ENCODE measurements at regions not wholly inside any gene's neighbourhood (a gene's known extent, or its start where the extent isn't known, plus 50 kb on each side); places are given as distances from the start of the nearest gene placed in this dataset.

- ChIA-PET RAD21 (ENCODE audit: unreplicated experiment) (no interaction called here), POLR2A (no interaction called here), CTCF (no interaction called here), SMC1A (ENCODE audit: uncharacterized antibody, unreplicated experiment) (no interaction called here)
- H2AFZ ChIP-seq (ENCODE audit: control insufficient read depth, low read depth, low read length) = no peak overlapping the region
- no peaks in the 10 kb centered on the region for H3K36me3 ChIP-seq (ENCODE audit: control insufficient read depth in 2 of 2, insufficient read depth in 2 of 2, low read length in 1 of 2)
- no peak overlapping the region for H3K9ac ChIP-seq (ENCODE audit: control insufficient read depth, insufficient read depth, low read length)
- in situ Hi-C loops (cut with MboI) = no loop called here
- no peaks in the 10 kb centered on the region for H3K79me2 ChIP-seq (ENCODE audit: control insufficient read depth, insufficient read depth, low read length)
- H3K4me1 ChIP-seq (ENCODE audit: control insufficient read depth, insufficient read depth, low read length) = no peaks in the 10 kb centered on the region
- TF ChIP-seq RELB (IDR thresholded peaks at IDR 0.05; ENCODE audit: low read depth) (no peak), HDGF (IDR thresholded peaks at IDR 0.05) (no peak), MTA2 (IDR thresholded peaks at IDR 0.05; ENCODE audit: low read depth) (no peak), NFYB (IDR thresholded peaks at IDR 0.05; ENCODE audit: insufficient read depth, low read depth, low read length) (no peak), JUND (IDR thresholded peaks at IDR 0.05; ENCODE audit: low read depth, low read length) (no peak), PBX3 (IDR thresholded peaks at IDR 0.05; ENCODE audit: insufficient replicate concordance, low read depth, low read length) (no peak), HDAC6 (IDR thresholded peaks at IDR 0.05; ENCODE audit: unreplicated experiment) (no peak), RUNX3 (IDR thresholded peaks at IDR 0.05; ENCODE audit: low read length) (no peak), ZSCAN29 (IDR thresholded peaks at IDR 0.05) (no peak), ZZZ3 (IDR thresholded peaks at IDR 0.05; ENCODE audit: control insufficient read depth, insufficient read length, low read depth) (no peak), CHD4 (IDR thresholded peaks at IDR 0.05) (no peak), ZNF207 (IDR thresholded peaks at IDR 0.05; ENCODE audit: borderline replicate concordance) (no peak), TBL1XR1 (IDR thresholded peaks at IDR 0.05; ENCODE audit: low read depth, low read length) (no peak), NR2C2 (IDR thresholded peaks at IDR 0.05; ENCODE audit: borderline replicate concordance, control insufficient read depth, insufficient read length, low read depth) (no peak)
- no peak for ATAC-seq
- no peak for FAIRE-seq
- H3K27me3 ChIP-seq (replicated peaks in 1 of 2; ENCODE audit: control insufficient read depth in 2 of 2, insufficient read depth in 2 of 2, low read length in 1 of 2) = no peaks in the 10 kb centered on the region; a peak in 1 of 4 replicates
- no peak overlapping the region for H3K4me2 ChIP-seq (ENCODE audit: control insufficient read depth, insufficient read depth)
- intact Hi-C loops (cut with micrococcal nuclease; ENCODE audit: unreplicated experiment) = no loop called here
- no peak for DNase-seq (ENCODE audit: low read depth, low spot score)
- H4K20me1 ChIP-seq (ENCODE audit: control insufficient read depth, insufficient read depth) = no peaks in the 10 kb centered on the region
- 44% methylated on average over 2 of the region's 2 CpGs for WGBS (ENCODE audit: insufficient coverage, insufficient replicate concordance, low lambda C conversion rate, missing lambda C conversion rate)
- no peak overlapping the region for H3K4me3 ChIP-seq
- BruUV-seq (replicated peaks) = no TSS peak
- H3K27ac ChIP-seq (ENCODE audit: control insufficient read depth, insufficient read depth) = no peak overlapping the region
- no peaks in the 10 kb centered on the region for H3K9me3 ChIP-seq (replicated peaks; ENCODE audit: control insufficient read depth, insufficient read depth, low read length)
Observed at GRCh38 chr10:57638411-57638810, 629.3 kb downstream of the IPMK start.

Data from GM12878 (cell line).